ENCODE measurements at regions not wholly inside any gene's neighbourhood (a gene's known extent, or its start where the extent isn't known, plus 50 kb on each side); places are given as distances from the start of the nearest gene placed in this dataset.

DNA sequence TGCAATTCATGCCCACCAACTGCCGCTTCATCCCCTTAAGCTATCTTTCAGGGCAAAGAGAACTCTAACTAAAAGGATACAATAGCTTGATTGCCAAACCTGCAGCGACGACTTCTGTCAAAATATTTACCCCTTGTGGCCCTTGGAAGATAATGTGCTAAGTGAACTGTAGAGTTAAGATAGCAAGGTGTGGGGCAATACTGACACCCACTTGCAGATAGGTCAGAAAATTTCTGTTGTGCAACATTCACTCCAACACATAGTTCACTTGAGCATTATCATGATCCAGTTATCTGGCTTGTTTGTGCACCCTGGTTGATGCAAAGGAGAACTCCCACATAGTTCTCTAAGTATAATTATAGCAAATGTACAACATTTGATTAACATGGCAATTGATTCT is 55.6 kb downstream of the RHOXF2B start:
- in situ Hi-C loops (cut with HindIII; ENCODE audit: low pct_unique_long_range_greater_than_20kb, low sequenced_read_pairs) = no loop called here
- no peak for DNase-seq (ENCODE audit: low read depth)

- in situ Hi-C loops (cut with HindIII; ENCODE audit: low pct_unique_long_range_greater_than_20kb, low sequenced_read_pairs) = no loop called here
- no peak for DNase-seq (ENCODE audit: low read depth)
Measured at GRCh38 chrX:120020305-120020704, 57.2 kb downstream of the RHOXF2B start.

DNA sequence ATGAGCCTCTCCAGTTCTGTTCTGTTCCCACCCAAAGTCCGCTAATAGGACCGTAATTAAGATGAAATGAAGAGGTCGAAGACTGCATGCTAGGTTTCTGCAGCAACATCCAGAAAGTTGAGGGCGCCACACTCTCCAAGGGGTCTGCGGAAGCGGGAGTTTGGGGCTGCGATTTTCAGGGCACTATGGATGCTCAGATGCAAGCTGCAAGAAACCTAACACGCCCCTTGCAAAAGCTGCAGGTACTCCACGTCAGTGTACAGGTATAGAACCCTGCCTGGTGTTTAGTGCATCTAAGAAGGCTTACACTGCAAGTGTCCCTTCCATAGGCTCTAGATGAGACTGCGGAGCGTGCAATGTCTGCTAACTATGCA is 61.4 kb downstream of the RHOXF2B start:
- in situ Hi-C loops (cut with HindIII; ENCODE audit: low pct_unique_long_range_greater_than_20kb, low sequenced_read_pairs) = no loop called here

GRCh38 chrX:120015145-120016067 is 62.1 kb downstream of the RHOXF2B start:
- in situ Hi-C loops (cut with HindIII; ENCODE audit: low pct_unique_long_range_greater_than_20kb, low sequenced_read_pairs) = no loop called here
- peak; percentile 26 for DNase-seq (ENCODE audit: low read depth)

More for the DNA sequence above, 61.4 kb downstream of the RHOXF2B start:
- no peak for DNase-seq (ENCODE audit: low read depth)

DNA sequence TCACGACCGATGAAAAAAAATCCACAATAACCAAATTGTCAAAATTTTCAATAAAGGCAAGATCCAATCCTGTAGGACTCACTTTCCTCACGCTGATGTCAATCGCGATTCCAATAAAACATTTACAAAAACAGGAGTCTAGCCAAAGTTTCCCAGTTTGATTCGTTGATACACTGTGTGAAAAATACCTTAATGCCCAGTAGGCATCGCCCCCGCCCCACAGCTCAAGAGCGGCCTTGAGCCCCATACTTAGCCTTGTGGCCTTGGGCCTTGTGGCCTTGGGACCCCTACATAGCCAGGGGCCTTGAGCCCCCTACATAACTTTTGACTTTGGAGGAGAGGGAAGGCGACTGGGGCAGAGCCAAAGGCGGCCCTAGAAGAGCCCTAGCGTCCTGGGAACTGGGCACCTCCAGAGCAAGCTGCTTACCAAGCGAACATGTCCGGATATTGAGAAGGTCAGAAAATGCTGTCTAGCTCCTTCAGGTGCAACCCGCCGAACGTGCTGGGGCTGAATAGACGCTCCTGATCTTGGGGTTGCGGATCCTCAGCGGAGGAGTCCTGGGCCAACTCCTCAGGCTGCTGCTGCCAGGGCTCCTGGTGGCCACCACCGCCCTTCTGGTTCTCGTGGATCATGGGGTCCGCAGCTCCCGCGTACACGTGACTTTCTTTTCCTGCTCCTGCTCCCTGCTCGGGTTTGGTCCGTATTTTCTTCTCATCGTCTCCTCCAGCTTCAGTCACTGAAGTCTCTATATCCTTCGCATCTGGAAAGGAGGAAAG is 62.9 kb downstream of the RHOXF2B start:
- in situ Hi-C loops (cut with HindIII; ENCODE audit: low pct_unique_long_range_greater_than_20kb, low sequenced_read_pairs) = no loop called here
- DNase-seq (ENCODE audit: low read depth) = no peak

- DNase-seq (ENCODE audit: low read depth) = no peak
- in situ Hi-C loops (cut with HindIII; ENCODE audit: low pct_unique_long_range_greater_than_20kb, low sequenced_read_pairs) = no loop called here
Measured at GRCh38 chrX:120001787-120002186, 58.2 kb upstream of the NKAP start.

DNA sequence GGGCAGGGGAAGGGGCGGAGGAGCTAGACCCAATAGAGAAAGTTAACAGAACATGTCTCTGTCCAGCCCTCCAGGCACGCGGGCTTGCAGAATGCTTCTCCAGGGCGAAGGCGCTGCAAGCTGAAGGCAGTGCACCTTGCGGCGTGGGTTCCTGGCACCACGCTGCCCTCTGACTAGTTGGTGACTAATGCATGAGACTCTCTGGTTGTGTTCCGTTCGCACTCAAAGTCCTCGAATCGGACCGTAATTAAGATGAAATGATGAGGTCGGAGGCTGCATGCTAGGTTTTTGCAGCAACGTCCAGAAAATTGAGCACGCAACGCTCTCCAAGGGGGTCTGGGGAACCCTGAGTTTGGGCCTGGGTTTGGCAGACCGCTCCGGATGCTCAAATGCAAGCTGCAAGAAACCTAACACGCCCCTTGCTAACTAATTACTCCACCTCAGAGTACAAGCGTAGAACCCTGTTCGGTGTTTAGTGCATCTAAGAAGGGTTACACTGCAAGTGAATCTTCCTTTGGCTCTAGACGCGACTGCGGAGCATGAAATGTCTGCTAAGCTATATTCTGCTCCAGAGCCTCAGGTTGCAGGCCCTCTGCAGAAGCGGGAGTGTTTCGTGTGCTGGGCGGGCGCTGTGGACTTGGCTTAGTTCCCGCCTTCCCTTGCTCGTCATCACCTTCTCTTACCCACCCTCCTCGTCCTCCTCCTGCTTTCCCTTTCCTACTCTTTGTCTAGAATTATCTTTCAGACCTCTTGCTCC is 57.1 kb upstream of the NKAP start:
- in situ Hi-C loops (cut with HindIII; ENCODE audit: low pct_unique_long_range_greater_than_20kb, low sequenced_read_pairs) = no loop called here
- no peak for DNase-seq (ENCODE audit: low read depth)

DNA sequence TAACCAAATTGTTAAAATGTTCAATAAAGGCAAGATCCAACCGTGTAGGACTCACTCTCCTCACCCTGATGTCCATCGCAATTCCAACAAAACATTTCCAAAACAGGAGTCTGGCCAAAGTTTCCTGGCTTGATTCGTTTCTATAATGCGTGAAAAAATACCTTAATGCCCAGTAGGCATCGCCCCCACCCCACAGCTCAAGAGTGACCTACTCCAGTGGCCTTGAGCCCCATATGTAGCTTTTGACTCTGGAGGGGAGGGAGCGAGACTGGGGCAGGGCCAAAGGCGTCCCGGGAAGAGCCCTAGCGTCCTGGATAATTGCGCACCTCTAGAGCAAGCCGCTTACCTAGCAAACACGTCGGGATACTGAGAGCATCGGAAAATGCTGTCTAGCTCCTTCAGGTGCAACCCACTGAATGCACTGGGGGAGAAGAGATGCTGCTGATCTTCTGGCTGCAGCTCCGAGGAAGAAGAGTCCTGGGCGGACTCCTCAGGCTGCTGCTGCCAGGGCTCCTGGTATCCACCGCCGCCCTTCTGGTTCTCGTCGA is 55.6 kb upstream of the NKAP start:
- DNase-seq (ENCODE audit: low read depth) = no peak
- in situ Hi-C loops (cut with HindIII; ENCODE audit: low pct_unique_long_range_greater_than_20kb, low sequenced_read_pairs) = no loop called here

- no peak for DNase-seq (ENCODE audit: low read depth)
- in situ Hi-C loops (cut with HindIII; ENCODE audit: low pct_unique_long_range_greater_than_20kb, low sequenced_read_pairs) = no loop called here
Measured at GRCh38 chrX:119997570-119997969, 54.0 kb upstream of the NKAP start.

DNA sequence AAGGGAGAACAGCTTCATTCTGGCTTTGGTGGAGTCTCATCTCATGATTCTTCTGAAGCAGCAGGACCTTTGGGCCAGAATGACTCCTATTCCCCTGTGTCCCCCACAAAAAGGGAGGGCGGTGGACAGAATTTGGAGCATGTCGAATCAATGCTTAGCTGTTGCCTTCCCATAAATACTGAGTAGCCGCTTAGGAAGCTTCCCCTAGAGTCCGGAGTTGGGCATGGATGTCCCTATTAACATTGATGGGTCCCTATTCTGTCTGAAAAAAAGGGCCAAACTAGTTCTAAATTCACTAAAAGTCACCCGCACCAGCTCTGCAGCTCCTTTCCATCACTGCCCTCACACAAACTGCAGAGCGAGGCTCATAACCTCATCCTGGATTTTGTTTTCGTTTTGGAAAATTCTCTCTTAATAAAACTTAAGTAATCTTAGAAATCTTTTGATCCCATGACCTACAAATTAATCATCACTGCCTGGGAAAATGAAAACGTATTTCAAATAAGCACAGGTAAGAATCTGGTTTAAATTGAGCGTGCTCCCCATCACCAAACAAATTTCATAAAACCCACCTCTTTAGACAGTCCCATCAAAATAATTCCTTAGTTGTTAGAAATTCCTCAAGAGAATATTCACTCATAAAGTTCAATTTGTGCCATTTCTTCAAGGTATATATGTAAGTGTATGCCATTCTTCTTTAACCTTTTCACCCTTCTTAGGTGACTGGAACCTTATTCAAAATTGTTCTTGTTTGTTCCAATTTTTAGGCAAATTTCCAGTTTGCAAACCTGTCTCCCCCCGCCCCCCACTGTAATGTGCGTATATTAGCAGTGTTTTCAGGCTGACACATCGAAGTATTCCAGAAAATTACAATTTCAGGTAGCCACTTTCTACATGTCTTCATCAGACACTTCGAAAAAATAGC is 53.3 kb upstream of the NKAP start:
- DNase-seq (ENCODE audit: low read depth) = no peak
- in situ Hi-C loops (cut with HindIII; ENCODE audit: low pct_unique_long_range_greater_than_20kb, low sequenced_read_pairs) = no loop called here

DNA sequence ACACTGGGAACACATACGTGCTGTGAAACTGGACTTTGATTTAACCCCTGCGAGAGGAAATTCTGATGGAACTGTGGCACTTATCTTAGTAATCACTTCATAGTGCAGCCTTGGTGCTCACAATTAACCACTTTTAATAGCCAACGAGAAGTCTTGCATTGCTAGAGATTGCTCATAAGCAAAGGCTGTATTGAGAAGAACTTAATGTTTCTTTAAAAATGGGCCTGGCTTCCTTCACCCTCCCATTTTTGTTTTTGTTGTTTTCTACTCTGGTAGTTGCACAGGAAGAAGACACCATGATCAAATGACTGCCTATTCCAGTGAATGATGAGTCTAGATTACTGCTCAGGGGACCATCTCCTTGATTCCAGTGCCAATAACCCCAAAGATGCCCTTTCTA is 52.5 kb upstream of the NKAP start:
- in situ Hi-C loops (cut with HindIII; ENCODE audit: low pct_unique_long_range_greater_than_20kb, low sequenced_read_pairs) = no loop called here
- DNase-seq (ENCODE audit: low read depth) = no peak
